ELR (cell line): ENCODE measurements at regions not wholly inside any gene's neighbourhood (a gene's known extent, or its start where the extent isn't known, plus 50 kb on each side); places are given as distances from the start of the nearest gene placed in this dataset.
"Not testable (repeated sequence)": the region's sequence is repeated elsewhere in the genome, so short reads cannot be mapped to it uniquely, and the experiment has no call there.

Experiments
- DNase-seq: peaks from one replicate; pipeline ENCODE4 v3.0.0-alpha.2; 2015; ENCODE audit warnings: low read depth

DNA sequence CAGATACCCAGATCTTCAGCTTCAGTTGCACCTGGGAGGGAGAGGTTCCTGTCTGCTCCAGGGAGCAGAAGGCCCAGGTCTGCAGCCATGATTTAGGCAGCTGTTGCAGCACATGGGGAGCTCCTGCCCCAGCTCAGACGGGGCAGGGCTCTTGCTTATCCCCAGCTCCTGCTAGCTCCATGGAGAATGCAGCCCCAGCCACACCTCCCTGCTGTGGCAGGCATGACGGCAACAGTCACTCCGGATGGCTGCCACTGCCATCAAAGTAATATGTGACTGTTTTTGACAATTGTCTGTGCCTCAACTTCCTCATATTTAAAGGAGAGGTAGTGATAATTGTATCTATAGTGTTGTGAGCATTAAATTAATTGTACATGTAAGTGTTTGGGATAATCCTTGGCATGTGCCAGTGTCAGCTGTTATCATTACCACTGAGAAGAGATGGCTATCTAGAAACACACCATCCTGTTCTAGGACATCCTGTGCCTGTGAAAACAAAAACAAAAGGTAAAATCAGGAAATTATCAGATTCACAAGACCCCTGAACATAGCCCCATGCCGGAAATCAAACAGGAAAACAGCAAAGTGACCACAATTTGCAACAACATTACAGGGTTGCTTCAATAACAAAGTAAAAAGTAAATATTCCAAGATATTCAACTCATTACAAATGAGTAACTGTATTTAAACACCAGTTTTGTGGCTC lies 1048.8 kb upstream of the ACO1 start:
- no peak for DNase-seq

DNA sequence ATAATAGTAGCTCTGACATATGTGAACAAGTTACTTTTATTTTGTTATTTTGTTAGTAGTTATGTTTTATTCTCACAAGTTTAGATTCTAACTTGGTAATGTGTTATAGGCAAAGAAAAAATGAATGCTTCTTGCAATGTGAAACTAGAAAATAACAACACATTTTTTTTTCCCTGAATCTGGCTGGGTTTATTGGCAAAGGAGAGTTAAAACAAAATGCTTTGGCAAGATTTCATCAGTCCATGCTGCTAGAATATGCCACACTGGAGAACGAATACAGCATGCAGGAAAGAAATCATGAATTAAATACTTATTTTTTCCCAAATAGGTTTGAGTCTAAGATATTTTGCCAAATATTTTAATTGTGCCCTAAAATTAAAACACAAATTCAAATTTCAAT lies 1048.1 kb upstream of the ACO1 start:
- DNase-seq = no peak

DNA sequence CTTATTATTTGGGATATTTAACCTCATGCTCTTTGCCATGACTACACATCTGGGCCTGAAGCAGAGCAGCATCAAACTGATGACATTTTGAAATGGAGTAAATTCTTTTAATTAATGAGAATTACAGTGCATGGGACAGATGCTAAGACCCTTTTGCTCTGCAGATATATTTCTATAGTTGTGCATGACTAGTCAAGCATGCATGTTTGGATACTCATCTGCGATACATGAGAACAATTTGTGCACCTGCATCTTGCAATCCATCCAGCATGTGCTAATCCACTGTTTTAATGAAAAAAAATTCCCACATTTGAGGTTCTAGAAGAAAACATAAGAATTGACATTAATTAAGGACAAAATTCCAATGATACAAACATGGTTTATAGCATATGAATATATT lies 1047.6 kb upstream of the ACO1 start:
- no peak for DNase-seq

DNA sequence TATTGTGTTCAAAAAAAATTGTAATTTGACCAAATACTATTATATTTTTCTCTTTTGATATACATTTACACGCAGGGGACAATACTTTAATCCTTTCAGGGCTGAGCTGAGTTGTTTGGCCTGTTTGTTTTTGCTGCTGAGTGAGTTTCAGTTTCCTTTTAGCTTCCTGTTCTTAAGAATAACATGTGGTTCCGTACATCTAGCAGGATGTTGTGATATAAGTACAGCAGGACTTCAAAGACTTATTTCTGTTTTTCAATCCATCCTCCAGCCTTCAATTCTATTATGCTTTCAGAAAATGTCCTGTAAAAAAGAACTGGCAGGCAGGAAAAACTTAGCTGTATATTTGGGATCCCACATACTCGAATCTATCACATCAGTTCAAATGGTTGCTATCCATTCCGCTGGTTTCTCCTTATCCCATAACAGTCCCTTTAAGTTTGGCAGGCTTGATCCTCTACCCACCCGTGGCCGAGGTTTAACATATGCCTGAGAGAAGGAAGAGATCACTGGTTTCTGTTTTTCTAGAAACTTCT lies 1037.3 kb upstream of the ACO1 start:
- no peak for DNase-seq

DNA sequence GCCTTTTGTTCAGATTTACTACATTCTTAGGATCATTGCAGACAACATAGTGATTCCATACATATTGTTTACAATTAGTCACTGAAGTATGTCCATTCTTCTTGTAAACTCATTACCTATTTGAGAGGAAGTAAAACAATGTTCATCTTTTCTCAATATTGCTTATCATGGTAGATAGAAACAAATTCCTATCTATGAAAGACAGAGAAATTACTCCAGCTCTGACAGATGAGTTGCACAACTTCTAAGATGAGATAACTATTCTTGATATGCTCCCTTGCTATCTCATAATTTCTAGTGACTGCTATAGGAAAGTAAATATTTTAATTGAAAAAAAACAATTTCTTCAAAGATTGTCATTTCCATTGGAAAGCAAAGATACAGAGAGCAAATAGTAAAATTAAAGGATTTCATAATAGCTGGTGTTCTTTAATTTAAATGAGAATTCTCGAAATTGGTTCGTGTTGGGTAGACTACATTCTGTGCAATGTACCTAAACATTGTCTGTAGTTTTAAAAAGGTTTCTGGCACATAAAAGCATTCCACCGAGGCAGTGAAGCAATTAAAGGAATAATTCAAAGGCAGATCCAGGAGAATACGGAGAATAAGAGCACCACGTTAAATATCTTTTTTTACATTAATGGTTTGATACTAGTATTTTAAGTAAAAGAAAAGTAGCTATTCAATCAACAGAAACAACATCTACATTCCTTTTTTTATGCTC lies 1029.1 kb upstream of the ACO1 start:
- DNase-seq = no peak

DNA sequence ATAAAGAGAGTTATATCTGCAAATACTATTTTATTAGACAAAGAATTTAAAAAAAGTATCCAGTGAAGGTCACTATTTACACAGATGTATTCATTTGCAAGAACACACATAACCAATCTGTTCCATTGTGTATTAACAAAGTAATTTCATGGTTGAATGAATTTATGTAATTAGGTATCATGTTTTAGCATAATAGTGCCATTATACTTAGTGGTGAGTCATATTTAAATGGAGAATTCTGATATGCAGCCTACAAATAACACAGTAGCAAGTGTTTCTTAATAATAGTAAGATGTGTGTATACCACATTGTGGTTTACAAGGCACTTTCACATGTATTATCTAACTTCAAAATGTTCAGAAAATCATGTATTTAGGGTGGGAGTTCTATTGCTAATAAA lies 1028.5 kb upstream of the ACO1 start:
- DNase-seq = no peak

DNA sequence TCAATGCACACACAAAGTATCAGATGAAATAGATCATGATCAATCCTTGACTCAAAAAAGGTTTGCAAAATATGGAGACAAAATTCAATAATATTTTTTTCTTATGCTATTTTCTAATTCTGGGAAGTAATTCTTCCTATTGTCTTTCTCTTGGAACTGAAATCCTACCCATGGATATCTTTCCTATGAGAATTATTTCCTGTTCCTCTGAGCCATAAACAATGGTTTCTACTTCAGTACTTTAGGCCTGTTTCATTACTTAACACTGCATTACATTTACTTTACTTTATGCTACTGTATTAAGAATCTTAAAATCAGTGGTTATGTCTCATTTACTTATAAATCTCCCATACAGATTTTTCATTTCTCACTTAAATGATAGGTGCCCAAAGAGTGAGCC lies 1025.4 kb upstream of the ACO1 start:
- no peak for DNase-seq

DNA sequence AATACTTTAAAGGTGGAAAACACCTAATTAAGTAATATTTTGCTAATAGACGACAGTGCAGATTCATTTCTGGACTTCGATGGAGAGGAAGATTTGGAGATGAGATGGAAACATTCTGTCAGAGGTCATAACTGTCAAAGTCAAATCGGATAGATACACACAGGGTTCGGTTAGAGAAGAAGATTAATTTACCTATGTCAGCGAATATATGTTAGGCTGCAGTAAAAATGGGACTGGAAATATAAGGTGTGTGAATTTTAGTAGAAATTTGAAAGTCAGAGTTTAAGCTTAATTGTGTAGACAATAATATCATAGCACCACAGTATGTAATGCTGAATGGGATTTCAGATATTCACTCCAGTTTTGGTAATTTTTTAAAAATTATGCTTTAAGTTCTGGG lies 1020.3 kb upstream of the ACO1 start:
- DNase-seq = no peak

DNA sequence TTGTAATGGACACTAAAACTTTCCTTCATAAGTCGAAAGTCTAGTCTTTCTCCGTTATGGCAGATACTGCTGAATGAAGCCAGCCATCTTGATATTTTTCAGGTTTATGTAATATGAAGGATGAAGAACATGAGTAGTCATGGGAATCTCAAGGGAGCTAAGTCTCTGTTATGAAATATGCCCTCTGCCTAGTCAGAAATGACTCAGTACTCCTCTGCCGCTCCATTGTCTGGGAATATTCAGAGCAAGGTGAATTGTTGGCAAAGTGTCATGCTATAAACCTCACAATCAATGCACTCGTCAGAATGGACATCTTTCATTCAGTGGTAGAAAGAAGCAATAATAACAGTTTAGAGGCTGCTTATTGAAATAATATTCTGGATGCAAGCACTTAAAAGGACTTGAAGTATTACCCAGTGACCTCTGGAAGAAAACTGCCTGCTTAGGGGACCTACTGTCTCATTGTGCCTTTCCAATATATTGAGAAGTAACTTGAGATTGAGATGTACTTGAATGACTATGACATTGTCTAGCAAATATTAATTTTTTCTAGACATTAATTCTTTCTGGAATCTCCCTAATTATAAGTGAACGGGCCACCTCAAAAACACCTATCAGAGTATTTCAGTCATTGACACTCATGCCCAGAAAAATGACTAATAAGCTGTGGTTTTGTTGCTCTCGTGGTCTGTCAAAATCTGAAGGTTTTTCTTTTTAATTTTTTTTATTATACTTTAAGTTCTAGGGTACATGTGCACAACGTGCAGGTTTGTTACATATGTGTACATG lies 1011.5 kb upstream of the ACO1 start:
- DNase-seq = no peak

DNA sequence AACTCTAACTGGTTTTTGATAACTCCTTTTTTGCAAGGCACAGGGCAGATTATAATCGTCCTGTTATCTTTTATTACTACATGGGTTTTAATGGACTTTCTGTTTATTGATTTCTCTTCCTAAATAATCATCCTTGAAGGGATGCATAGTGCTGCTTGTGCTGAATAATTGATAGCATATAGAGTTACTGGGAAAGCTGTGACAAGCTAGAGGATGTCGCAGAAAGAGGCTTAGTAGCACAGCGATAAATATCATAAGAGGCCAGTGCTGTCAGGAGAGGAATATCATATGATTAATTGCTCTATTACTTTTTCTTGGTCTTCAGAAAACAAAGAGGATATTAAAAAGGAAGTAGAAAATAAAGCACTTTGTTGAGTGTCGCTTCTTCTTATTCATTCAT lies 1007.1 kb upstream of the ACO1 start:
- no peak for DNase-seq

DNA sequence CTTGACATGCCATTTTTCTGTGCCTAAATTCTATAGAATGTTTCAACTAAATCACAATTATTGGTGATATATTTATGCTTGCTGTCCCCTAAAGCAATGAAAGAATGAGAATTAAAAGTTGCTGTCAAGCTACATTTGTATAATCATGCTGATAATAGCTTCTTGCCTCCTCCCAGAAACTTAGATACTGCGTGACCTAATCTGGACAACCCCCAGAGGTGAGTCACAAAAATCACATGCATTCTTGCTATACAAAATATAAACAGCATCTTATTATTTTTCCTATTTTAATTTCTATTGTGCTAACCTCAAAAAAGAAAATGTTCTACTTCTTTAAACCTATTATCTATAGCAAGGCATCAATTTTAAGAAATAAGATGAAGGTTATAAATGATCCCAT lies 995.8 kb upstream of the ACO1 start:
- DNase-seq = no peak

DNA sequence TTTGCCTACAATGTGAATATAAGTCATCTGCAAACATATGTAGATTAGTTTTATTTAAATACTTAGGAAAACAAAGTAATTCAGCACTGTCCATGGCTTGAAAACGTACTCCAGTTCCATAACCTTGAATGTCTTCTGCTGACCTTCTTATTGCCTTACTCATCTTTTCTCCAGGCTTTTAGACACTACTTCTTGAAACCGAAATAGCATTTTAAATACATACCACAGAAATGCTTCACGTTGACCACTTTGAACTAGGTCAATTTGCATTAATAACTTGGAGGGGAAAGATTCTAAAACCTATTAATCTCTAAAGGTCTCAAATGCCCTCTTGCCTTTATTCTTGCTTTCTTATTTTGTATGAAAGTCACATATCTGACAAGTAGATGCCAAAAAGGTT lies 995.4 kb upstream of the ACO1 start:
- DNase-seq = no peak

DNA sequence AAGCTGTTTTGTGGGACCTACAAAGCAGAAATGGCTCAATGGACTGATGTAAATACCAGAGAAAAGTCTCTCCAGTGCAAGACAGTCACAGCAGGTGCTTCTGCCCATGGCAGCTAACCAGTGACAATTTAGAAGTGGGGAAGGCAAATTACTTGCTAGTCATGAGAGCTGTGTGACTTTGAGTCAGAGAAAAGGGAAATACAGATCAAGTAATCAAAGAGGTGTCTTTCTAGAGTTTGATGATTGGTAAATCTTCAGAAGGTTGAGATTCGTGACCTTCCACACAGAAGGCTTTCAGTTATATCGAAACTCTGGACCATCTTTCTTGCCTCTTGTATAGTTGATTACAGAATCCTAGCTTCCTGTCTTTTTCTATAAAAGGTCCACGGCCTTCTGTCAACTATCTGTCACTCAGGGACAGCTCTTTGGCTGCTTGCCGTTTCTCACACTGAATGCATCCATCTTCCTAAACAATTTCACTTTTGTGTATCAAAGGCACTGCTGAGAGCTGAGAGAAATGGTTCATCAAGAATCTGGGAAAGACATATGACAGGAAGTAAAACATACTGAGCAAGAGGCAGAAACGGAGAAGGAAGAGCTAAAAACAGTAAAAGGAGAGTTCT lies 993.9 kb upstream of the ACO1 start:
- no peak for DNase-seq

DNA sequence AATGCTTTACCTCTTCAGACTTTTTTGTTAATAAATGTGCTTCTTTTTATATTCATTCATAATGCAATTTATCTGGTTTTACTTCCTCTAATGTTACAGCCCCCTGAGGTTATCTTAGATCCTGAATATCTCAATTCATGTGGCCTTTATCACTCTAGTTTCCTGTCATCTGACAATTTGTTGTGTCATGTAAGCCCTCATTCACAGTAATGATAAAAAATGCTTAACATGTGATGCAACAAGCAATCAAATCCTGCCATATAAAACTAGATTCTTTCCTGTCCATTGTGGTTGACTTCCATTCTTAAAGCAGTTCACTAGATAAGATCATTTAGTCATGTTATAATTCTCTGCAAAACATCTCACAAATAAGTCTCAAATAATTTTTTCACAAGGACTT lies 991.2 kb upstream of the ACO1 start:
- DNase-seq = no peak

DNA sequence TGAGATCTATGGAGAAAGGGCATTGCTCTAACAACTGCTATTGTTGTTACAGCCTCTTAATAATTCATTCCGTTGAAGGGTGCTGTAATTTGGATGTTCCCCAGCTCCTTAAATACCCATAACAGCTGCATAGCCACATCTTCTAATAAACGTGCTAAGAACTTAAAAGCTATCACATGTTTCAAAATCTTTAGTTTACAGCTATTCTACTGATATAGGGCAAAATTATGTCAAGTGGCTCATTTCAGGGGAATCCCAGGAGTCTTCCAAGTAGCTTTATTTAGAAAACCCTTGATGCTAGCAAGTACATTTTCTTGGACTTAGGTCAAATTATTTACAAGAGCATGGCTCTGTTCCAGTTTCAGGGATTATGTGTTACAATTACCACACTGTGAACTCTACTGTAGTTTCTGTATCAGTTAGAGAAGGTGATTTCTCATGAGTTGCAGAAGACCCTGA lies 990.4 kb upstream of the ACO1 start:
- no peak for DNase-seq

DNA sequence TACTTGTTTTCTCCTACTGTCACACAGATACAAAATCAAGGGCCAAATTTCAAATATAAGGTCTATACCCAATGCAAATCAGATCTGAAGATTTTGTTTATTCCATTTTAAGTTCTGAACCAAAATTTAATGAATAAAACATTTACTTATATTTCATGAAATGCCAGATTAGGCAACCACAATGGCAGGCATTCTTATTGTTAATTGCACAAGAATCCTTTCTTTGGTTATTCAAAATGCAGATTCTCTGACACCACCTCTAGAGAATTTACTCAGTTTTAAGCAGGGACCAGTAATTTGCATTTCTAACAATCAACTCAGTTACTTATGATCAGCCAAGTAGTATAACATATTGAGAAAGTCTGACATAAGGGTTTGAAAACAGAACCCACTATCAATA lies 972.4 kb upstream of the ACO1 start:
- DNase-seq = no peak

DNA sequence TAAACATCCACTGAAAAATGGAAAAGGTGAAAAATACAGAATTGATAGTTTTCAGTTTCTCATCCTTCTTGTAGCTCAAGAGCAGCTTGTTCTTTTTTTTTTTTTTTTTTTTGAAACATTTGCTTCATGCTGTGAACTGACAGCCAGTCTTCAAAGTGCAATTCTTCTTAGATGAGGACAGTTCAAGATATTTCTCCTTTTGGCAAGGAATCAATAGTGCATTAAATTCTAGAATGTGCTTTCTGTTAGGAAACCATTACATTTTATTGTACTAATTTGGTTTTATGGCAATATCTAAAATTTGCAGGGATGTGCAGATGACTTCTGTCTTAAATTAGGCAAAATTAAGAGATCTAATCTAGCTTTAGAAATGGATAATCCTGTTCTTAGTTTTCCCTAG lies 969.3 kb upstream of the ACO1 start:
- DNase-seq = no peak

DNA sequence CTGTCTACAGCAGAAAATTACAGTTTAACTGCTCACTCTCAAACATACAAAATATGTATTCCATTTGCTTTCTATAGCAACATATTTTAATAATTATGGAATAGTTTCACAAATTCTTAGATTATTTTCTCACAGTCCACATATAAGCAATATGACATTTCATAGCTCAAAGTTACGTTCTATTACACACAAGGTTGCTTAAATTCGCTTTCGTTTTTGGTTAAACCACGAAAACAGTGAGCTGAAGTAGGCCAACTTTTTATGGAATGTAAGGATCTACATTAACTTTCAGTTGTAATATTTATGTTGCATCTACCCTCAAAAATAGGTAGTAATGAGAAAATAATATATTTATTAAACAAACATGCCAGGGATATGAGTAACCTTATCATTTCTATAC lies 966.0 kb upstream of the ACO1 start:
- no peak for DNase-seq

DNA sequence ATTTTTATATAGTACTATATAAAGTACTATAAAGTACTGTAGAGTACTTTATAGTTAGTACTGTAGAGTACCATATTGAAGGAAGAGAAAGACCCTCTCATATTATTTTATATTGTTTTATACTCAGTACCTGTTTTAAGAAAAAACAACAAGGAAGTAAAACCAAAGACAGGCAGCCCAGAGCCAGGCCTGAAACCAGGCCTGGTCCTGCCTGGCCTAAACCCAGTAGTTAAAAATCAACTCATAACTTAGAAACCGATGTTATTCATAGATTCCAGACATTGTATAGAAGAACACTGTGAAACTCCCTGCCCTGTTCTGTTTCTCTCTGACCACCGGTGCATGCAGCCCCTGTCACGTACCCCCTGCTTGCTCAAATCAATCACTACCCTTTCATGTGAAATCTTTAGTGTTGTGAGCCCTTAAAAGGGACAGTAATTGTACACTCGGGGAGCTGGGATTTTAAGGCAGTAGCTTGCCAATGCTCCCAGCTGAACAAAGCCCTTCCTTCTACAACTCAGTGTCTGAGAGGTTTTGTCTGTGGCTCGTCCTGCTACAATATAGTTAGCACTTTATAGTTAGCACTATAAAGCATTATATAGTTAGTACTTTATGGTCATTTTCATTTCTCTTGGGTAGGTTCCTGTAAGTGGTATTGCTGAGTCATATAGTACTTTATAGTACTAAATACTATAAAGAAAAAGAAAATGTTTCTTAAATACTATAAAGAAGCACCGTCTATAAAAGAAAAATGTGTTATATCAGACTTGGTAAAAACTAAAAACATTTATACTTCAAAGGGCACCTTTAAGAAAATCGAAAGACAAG lies 940.6 kb upstream of the ACO1 start:
- not testable (repeated sequence) for DNase-seq

DNA sequence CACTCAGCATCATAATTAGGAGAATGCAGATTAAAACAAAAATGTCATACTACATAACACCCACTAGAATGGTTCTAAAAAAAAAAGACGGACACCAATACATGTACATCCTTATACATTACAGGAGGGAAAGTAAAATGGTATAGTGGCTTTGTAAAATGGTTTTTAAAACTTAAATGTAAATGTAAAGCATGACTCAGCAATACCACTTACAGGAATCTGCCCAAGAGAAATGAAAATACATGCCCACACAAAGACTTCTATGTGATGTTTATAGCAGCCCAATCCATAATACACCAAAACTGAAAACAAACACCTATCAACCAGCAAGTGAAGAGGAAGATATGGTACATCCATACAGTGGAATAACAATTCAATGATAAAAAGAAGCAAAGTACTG lies 939.1 kb upstream of the ACO1 start:
- DNase-seq = no peak

DNA sequence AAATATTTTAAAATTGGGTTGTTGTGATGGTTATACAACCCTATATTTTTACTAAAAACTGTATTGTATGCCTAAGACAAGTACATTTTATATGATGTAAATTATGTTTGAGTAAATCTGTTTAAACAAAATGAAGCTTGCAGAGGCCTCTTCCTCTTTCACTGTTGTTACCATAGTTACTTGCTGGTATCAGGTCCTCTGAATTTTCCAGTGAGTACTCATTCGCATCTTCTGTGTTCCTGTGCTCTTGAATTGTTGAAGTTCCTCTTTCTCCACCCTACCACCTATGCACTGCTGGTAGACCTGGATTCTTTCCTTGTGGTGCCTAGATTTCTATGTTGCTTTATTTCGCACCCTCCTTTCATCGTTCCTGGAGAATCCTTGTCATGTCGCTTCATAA lies 938.5 kb upstream of the ACO1 start:
- DNase-seq = no peak

DNA sequence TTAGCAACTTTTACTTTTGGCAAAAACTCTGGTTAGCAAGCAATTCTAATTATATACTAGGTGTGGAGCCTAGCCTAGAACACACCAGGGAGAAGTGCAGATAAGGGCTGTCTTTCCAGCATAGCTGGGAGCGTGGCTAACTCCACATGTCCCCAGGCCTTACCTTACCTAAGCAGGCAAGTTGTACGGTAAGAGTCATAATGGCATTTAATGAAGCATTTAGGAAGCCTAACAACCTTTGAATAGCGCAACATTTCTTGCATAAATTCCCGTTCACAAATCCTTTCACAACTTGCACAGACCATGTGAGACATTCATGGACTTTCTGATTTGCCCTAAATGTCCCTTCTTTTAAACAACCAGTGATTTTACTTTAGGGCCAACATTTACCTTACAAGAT lies 917.4 kb upstream of the ACO1 start:
- DNase-seq = no peak
